ENCODE measurements at regions not wholly inside any gene's neighbourhood (a gene's known extent, or its start where the extent isn't known, plus 50 kb on each side); places are given as distances from the start of the nearest gene placed in this dataset.
"Not testable (repeated sequence)": the region's sequence is repeated elsewhere in the genome, so short reads cannot be mapped to it uniquely, and the experiment has no call there.

DNA sequence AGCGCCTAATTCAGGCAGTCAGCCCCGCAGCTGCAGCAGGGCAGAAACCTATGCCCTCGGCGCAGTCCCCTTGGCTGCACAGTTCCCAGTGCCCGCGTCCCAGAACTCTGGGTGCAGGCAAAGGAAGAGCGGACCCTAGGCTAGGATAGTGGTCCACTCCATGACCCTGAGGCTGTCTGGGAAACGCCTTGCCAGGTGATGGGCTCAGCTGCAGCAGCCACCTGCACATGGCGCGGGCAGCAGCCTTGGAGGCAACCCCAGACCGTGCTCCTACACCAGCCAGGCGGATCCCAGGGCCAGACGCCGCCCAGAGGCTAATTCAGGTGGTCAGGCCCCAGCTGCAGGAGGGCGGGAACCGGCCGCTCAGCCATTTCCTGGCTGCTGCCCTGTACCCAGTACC is 83.0 kb downstream of the POTEC start:
- DNase-seq (ENCODE audit: low read depth): not testable (repeated sequence)

DNA sequence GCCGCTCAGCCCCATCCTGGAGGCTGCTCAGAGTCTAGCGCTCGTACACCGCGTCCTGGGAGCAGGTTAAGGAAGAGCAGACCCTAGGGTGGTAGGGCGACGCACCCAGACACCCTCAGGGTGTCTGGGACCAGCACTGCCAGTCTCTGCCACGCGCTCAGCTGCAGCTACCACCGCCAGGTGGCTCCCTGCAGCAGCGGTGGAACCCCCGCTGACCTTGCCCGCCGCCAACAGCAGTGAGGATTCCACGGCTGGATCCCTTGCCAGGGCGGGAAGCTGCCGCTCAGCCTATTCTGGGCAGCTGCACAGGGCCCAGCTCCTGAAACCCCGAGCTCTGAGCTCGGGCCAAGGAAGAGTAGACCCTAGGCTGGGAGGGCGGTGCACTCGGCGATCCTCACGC is 83.6 kb downstream of the POTEC start:
- not testable (repeated sequence) for DNase-seq (ENCODE audit: low read depth)

DNA sequence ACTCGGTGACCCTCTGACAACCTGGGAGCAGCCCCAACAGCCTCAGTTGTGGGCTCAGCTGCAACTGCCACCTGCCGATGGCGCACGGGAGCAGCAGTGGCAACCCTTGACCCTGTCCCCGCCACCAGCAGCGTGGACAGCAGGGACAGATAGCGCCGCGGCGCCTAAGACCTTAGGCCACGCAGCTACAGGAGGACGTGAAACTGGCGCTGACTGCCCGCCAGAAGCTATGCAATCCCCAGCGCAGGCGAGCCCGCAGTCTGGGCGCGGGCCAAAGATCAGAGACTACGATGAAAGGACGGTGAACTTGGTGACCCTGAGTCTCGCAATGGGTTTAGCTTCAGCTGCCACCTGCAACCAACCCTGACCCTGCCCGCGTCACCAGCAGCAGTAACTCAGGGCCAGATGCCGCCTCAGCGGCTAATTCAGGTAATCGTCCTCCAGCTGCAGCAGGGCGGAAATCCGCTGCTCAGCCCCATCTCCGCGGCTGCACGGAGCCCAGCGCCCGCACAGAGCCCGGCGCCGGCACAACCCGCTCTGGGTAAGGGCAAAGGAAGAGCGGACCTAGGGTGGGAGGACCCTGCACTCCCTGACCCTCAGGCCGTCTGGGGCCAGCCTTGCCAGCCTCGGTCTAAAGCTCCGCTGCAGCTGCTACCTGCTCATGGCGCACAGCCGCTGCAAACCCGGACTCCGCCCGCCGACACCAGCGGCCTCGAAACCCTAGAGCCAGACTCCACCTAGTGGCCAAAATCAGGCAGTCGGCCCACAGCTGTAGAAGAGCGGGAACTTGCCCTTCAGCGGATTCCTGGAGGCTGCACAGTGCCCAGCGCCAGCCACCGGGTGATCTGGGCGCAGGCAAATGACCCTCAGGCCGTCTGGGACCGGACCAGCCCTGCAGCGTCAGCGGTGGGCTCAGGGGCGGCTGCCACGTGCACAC is 85.1 kb downstream of the POTEC start:
- not testable (repeated sequence) for DNase-seq (ENCODE audit: low read depth)

DNA sequence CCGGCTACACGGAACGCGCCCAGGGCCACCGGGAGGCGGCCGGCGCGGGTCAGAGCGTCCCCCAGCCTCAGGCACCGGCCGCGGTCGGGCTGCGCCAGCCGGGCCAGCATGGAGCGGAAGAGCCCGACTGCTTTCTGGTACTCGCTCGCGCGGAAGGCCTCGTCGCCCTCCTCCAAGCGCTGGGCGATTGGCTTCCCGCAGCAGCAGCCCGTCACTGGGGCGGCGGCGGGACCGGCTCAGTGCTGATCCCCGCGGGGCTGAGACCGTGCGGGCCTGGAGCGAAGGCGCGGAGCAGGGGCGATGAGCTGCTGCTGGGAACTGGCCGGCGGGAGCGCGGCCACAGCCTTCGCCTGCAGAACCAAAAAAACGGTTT is 92.8 kb downstream of the POTEC start:
- DNase-seq (ENCODE audit: low read depth): not testable (repeated sequence)

DNA sequence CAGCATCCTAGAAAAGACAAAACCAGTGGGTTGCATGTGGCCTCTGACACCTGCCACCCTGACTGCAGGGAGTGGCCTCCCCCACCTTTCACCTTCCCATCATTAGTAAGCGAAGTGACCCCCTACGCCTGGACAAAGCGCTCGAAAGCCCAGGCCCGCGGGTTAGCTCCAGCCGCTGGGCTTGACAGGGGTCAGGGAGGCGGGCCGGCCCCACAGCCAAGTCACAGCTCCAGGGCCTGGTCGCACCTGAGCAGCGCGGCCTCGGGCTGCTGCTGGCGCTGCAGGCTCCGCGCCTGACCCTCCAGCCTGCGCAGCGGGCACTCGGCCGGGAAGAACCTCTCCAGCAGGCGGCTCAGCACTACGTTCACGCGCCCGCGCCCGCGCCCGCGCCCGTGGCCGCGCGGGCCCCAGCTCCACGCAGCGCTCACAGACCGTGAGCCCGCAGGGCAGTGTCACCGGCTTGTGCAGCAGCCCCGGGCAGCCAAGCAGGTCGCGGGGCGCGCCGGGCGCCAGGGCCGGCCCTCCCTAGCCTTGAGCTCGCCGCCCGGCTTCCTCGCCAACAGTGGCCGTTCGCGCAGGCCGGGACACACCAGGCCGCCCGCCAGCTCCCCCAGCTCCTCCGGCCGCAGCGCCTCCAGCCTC is 93.3 kb downstream of the POTEC start:
- DNase-seq (ENCODE audit: low read depth): not testable (repeated sequence)

DNA sequence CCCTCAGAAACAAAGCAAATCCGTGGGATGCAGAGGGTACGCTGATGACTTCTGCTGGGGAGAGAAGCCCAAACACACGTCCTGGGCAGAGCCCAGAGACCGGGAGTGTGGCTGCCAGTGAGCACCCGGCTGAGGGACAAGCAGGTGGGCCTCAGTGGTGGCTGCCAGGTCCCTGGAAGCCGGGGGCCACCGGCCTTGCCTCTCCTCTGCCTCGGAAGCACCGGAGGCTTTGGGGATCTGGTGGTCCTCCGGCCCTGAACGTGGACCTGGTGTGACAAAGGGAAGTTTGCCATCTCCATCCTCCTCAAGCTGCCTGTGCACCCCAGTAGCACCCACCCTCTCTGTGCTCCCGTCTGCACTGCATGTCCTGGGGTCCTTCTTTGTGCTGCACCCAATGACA is 94.3 kb downstream of the POTEC start:
- not testable (repeated sequence) for DNase-seq (ENCODE audit: low read depth)

DNA sequence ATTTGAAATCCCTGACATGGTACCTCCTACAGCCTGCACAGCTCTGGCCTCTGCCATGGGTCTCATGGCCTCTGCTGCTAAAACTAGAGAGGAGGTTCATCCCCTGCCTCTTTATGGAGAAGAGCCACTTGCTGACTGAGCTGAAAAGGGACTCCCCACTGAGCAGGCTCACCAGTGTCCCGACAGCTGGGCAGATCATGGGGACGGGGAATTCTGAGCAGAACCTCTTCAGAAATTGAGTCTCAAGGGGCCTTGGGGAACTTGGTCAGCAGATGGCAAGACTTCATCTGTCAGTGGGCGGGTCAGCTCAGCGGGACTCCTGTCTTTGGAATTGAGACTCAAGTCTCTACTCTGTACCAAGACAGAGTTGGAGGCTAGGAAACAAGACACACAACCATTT is 95.7 kb downstream of the POTEC start:
- DNase-seq (ENCODE audit: low read depth): not testable (repeated sequence)

DNA sequence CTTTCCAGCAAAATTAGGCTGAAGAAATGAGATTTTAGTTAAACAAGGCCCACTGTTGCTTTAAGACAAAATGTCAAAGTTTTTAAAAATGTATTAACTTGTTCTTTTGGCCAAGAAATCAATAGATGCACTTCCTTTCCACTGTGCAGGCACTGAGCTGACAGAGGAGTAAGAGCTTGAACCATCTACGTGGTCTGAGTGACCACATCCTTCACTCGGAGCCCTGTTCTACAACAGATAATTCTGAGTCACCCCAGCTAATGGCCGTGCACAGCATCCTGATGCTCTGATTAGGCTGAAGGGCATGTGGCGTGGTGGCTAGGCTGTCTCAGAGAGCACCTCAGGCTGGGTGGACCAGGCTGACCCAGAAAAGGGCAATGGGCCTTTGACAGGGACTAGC is 107.9 kb downstream of the POTEC start:
- not testable (repeated sequence) for DNase-seq (ENCODE audit: low read depth)

DNA sequence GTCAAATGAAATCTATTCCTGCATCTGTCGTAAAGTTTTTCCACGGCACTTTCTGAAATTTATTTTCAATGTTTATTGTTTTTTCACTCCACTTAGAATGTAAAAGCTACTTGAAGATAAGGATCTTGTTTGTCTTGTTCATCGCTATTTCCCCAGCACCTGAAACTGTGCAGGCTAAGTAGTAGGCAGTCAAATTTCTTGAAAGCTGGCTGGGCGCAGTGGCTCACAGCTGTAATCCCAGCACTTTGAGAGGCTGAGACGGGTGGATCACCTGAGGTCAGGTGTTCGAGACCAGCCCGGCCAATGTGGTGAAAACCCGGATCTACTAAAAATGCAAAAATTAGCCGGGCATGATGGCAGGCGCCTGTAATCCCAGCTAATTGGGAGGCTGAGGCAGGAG is 111.0 kb downstream of the POTEC start:
- DNase-seq (ENCODE audit: low read depth): not testable (repeated sequence)

DNA sequence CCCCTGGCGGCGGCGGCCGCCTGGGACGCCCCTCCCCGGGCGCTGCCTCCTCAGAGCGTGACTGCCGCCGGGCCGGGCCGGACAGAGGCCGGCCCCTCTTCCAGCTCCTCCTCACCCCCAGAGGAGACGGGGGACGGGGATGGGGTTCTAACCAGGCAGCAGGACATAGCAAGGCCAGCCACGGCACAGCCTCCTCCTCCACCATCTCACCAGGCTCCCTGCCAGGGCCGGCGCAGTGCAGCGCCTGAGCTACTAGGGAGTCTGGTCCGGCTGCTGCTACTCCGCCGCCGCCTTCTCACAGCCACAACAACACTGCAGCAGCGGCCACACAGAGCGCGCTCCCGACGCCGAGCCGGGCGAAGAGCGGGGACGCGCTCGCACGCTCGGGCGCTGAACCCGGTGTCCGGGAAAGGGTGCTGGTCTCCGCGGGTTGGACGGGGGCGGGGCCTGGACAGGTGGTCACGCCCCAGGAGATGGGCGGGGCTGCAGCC is 112.3 kb downstream of the POTEC start:
- DNase-seq (ENCODE audit: low read depth): not testable (repeated sequence)

DNA sequence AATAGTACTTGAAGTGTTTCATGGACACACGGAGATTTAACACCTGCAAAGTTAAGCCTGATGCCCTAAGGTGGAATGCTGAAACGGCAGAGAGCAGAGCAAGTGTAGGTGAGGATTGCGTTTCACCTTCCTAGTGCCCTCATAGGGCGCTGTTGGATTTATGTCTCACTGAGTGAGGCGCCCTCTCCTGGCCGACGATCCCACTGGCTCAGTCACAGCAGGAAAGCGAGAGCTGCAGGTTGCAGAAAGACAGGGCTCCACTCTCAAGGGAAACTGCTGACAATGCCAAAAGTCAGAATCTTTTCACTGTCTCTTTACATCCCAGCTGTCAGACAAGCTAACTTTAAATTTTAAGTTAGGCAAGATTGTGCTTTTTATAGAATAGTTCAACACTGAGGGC is 127.6 kb downstream of the POTEC start:
- not testable (repeated sequence) for DNase-seq (ENCODE audit: low read depth)

DNA sequence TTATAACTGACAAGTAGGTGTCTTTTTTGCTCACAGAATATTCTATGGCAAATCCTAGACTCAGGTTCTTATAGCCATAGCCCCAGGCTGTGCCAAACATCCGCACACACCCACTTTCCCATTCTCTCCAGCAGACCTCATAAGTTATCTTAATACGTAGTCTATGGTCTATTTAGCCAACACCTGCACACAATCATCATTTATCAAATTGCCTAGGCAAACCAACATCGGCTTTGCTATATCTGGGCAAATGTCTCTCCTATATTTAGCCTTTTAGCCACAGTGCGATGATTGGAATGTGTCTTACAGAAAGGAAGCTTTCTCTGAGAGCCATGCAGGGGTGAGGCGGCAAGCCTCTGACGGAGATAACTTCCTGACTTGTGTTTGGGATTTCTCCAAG is 128.0 kb downstream of the POTEC start:
- not testable (repeated sequence) for DNase-seq (ENCODE audit: low read depth)

DNA sequence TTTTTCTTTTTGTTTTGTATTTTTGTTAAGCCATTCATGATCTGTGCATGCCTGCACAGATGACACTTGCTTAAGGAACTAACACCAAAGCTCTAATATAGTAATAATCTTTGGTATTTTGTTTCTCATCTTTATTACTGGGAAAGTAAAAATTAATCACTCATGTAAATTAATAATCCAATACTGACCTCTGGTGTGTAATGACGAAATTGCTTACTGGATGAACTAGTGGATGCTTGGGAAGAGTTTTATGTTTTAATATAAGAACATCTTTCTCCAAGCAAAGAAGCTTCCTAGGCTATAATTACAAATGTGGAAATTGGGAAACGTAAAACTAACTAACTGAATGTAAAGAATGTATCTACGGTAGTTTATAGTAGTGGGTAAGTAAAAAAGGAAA is 147.9 kb downstream of the POTEC start:
- DNase-seq (ENCODE audit: low read depth): not testable (repeated sequence)

DNA sequence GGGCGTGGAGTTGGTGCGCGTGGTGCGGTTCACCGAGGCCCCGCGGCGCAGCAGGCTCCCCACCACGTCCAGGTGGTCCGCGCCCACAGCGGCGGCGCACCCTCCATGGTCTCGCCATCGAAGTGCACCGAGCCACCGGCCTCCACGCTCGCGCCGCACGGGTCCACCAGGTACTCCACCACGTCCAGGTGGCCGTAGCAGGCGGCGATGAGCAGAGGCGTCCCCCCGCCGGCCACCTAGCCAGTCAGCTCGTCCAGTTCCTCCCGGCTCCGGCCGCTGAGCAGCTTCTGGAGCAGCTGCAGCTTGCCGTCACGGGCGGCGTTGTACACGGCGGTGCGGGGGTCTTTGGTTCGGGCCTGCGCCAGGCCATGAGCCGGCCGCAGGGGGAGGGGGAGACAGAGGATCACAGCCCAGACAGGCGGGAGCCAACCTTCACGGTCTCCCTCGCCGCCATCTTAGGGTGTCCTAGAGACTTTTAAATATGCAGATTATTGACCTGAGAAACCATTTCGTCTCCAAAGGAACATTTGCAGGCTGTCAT is 149.8 kb downstream of the POTEC start:
- not testable (repeated sequence) for DNase-seq (ENCODE audit: low read depth)

DNA sequence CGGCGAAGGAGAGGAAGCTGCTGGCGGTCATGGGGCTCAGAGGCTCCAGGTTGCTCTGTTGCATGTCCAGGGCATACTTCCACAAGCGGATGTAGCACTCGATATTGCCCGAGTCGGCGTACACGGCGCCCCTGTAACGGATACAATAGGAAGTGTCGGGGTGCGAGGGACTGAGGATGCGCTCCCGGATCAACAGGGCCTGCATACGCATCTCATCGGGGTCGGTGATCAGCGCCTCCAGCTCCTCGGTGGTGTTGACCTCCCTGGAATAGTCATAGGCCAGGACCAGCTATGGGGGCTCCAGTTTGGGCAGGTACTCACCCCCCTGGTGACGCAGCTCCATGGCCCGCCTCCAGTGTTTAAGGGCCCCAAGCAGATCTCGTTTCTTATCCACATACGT is 150.8 kb downstream of the POTEC start:
- DNase-seq (ENCODE audit: low read depth): not testable (repeated sequence)

DNA sequence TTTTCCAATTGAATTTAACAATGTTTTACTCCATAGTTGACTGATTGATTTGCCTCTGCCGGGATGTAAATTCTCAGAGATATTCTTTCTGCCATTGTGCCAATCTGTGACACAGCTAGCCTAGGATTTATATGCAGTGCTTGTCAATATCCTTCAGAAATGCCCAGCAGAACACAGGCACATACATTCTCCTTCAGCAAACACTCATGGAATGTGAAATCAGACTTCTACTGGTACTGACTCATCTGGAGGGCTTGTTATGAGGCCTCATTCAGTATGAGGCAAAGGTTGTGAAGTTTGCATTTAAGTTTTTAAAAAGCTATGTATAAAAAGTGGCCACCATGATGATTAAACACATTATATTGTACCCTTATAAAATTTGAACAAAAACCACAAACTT is 158.4 kb downstream of the POTEC start:
- not testable (repeated sequence) for DNase-seq (ENCODE audit: low read depth)

DNA sequence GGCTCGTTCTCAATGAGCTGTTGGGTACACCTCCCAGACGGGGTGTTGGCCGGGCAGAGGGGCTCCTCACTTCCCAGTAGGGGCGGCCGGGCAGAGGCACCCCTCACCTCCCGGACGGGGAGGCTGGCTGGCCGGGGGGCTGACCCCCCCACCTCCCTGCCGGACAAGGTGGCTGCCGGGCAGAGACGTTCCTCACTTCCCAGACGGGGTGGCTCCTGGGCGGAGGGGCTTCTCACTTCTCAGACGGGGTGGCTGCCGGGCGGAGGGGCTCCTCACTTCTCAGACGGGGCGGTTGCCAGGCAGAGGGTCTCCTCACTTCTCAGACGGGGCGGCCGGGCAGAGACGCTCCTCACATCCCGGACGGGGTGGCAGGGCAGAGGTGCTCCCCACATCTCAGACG is 160.7 kb downstream of the POTEC start:
- DNase-seq (ENCODE audit: low read depth): not testable (repeated sequence)

DNA sequence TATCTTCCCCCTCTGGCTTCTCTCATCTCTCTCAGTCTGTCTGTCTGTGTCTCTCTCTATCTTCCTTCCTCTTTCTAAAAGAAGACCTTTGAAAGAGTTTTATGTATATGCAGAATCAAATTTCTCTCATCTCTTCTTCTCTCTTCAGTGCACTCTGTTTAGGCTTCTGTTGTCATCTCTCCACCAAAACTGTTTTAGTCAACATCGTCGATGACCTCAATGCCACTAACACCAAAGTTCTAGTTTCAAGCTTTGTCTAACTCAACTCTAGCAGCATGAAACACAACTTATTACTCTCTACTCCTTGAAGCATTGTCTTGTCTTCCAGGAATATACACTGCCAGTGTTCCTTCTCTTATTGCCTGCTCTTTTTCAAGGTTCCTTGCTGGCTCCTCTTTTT is 163.9 kb downstream of the POTEC start:
- DNase-seq (ENCODE audit: low read depth): not testable (repeated sequence)

DNA sequence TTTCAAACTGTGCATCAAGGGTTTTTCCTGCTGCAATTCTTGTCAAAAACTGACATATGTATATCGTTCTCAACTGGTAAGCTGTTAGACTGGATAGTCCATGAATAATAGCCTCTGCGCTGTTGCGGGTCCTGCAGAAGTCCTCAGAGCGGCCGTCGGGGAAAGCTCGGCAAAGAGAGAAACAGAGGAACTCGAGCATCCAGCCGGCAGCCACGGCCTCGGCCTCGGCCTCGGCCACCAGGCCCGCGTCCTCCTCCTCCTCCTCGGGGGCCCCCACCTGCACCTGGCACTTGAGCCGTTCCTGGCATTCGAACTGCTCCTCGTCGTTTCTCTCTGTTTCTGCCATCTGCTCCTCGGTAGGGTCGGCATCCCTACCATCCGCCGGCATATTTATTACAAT is 165.0 kb downstream of the POTEC start:
- not testable (repeated sequence) for DNase-seq (ENCODE audit: low read depth)

DNA sequence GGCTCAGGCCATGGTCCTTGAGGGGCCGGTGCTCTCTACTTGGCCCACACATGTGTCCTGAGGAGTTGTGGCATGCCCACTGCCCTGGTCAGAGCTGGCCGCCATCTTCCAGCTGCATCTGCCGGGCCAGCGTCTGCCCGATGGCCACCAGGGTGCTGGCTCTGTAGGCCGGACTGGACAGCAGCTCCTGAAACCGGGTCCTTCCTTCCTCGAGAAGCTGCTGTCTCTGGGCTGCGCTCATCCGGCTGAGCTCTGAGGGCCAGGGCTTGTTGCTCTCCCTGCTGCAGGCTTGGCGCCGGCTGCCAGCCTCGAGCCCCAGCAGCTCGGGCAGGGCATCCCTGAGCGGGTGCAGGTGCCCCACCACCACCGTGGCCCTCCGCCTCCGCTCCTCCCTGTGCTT is 182.1 kb downstream of the POTEC start:
- not testable (repeated sequence) for DNase-seq (ENCODE audit: low read depth)

DNA sequence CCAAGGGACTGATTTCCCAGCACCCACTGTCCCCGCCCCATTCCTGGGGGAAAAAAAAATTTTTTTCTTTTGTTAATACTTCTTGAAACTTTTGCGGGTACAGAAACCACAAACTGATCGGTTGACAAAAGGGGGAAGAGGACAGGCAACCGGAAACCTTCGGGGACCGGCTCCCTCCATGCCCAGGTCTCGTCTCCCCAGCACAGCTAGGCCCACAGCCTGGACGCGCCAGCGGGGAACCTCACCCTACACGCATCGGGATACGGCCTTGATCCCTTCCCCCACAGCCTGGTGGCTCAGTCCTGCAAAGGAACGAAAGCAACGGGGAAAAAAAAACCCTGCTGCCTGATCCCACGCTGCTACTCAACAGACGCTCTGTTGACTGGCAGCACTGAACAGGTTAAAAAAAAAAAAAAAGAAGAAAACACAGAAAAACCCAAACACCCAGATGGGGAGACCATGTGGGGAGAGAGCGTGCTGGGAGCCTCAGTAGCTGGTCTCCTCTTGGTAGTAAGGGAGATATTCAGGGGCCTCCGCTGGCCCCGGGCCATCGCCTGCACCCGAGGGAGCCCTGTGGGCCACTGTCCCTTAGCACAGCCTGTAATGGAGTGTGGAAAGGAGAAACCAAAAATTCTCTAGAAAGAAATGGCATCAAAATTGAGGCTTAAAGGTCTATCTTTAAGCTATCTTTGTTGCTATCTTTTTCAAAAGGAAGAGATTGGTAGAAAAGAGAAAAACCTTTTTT is 185.7 kb downstream of the POTEC start:
- DNase-seq (ENCODE audit: low read depth): not testable (repeated sequence)

DNA sequence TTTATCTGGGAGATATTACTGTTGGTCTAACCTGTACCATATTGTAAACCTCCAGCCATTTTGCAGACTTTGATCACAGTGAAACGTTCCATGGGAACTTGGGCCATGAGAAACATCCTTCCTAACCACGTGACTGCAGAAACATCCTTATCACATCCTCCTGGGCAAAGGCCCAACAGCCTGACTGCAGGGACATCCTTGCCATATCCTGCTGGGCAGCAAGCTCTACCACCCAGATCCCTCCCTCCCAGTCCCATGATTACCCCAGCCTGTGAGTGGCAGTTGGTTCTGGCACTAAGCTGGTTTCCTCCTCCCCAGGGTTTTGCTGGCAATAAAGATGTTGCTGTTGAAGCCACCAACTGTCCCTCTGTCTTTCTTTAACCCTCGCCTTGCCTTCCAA is 201.2 kb downstream of the POTEC start:
- not testable (repeated sequence) for DNase-seq (ENCODE audit: low read depth)

All from amniotic epithelial cell (primary cell).